ENCODE measurements at regions not wholly inside any gene's neighbourhood (a gene's known extent, or its start where the extent isn't known, plus 50 kb on each side); places are given as distances from the start of the nearest gene placed in this dataset.

- DNase-seq (ENCODE audit: low spot score): no peak
- TF ChIP-seq, protein P1, sequence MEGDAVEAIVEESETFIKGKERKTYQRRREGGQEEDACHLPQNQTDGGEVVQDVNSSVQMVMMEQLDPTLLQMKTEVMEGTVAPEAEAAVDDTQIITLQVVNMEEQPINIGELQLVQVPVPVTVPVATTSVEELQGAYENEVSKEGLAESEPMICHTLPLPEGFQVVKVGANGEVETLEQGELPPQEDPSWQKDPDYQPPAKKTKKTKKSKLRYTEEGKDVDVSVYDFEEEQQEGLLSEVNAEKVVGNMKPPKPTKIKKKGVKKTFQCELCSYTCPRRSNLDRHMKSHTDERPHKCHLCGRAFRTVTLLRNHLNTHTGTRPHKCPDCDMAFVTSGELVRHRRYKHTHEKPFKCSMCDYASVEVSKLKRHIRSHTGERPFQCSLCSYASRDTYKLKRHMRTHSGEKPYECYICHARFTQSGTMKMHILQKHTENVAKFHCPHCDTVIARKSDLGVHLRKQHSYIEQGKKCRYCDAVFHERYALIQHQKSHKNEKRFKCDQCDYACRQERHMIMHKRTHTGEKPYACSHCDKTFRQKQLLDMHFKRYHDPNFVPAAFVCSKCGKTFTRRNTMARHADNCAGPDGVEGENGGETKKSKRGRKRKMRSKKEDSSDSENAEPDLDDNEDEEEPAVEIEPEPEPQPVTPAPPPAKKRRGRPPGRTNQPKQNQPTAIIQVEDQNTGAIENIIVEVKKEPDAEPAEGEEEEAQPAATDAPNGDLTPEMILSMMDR (IDR thresholded peaks at IDR 0.05; ENCODE audit: extremely low read depth, missing control alignments): no peak
Observed at GRCh38 chr2:164090533-164090932, 354.7 kb upstream of the FIGN start.

DNA sequence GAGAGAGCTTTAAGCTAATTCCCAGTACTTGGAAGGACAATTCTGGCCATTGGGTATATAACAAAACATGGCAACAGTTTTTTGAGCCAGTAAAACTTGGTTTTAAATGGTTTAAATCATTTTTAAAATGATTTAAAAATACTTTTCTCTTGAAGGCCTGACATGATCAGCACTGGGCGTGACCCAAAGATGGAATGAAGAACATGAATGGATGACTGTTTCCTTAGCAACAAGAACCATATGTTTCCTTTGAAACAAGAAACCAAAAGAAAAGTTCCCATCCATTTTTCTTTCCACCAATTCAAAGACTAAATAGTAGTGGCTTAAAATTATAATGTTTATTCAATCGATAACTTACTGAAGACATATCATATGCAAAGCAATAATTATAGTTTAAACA is 348.3 kb upstream of the FIGN start:
- TF ChIP-seq, protein P1 (IDR thresholded peaks at IDR 0.05; ENCODE audit: extremely low read depth, missing control alignments): no peak
- DNase-seq (ENCODE audit: low spot score): no peak

GRCh38 chr2:164080486-164080885 is 344.7 kb upstream of the FIGN start:
- TF ChIP-seq, protein P1 (IDR thresholded peaks at IDR 0.05; ENCODE audit: extremely low read depth, missing control alignments): no peak
- DNase-seq (ENCODE audit: low spot score): no peak

DNA sequence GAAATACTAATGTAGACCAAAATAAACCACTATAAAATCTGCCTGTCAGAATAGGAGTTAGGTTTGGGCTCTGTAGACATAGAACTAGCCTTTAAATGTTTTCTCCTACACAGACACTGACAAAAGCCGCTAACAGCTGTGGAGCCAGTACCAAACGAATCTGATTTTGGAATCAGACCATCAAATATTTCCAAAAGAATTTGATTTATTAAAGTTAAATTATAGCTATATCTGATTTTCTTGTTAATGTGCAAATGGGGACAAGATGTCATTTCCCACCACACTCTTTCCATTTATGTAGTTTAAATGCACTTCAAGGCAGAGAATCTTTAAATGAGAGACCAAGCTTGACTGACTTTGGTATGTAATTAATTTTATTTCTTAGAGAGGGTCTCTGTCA is 343.4 kb upstream of the FIGN start:
- TF ChIP-seq, protein P1 (IDR thresholded peaks at IDR 0.05; ENCODE audit: extremely low read depth, missing control alignments): no peak
- DNase-seq (ENCODE audit: low spot score): no peak

DNA sequence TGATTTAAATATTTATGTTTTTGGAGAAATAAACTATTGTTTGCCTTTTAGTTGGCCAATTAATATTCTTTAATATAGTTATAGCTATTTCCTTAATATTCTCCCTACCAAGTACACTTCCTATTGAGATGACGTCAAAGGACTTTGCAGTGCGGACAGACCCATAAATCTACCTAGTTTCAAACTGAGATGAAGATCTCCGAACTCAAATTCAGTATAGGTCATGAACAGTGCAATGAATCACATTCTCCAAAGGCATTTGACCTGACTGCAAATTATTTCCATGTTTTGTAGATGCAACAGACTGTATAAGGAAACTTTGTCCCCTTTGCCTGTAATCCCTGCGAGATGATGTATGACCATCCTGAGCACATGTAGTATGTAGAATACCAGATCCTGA is 342.6 kb upstream of the FIGN start:
- TF ChIP-seq, protein P1 (IDR thresholded peaks at IDR 0.05; ENCODE audit: extremely low read depth, missing control alignments): no peak
- DNase-seq (ENCODE audit: low spot score): no peak

GRCh38 chr2:164073101-164074074 is 337.6 kb upstream of the FIGN start:
- TF ChIP-seq, protein P1 (IDR thresholded peaks at IDR 0.05; ENCODE audit: extremely low read depth, missing control alignments): no peak
- DNase-seq (ENCODE audit: low spot score): no peak

- TF ChIP-seq, protein P1 (IDR thresholded peaks at IDR 0.05; ENCODE audit: extremely low read depth, missing control alignments): no peak
- DNase-seq (ENCODE audit: low spot score): no peak
Observed at GRCh38 chr2:164069540-164069939, 333.7 kb upstream of the FIGN start.

Measured in GM20000 (cell line).